Activated T-cell treated with anti-CD3 and anti-CD28 coated beads, Interleukin-2, amount 50 U/mL, for 72 hours (primary cell): ENCODE measurements at regions not wholly inside any gene's neighbourhood (a gene's known extent, or its start where the extent isn't known, plus 50 kb on each side); places are given as distances from the start of the nearest gene placed in this dataset.
A peak's percentile ranks its signal among the peaks of the same experiment; 100 is the strongest.
"Not testable (repeated sequence)": the region's sequence is repeated elsewhere in the genome, so short reads cannot be mapped to it uniquely, and the experiment has no call there.

ENCODE experiments used
- ATAC-seq, 2 donors: fragments of 150-1000 bp; cut with Tn5 transposase; replicated peaks in 1 of 2; 2 replicates each; pipeline ENCODE4 v1.10.0; 2021; ENCODE audit warnings: moderate library complexity in 2 of 2, mild to moderate bottlenecking in 1 of 2
- DNase-seq, 2 donors: peaks; one replicate each; pipeline ENCODE4 v3.0.0; 2021 to 2022; ENCODE audit warnings: mixed read lengths in 1 of 2
- H3K27ac Mint-ChIP-seq: one replicate; pipeline ENCODE4 v1.8.0; 2022; ENCODE audit warnings: mild to moderate bottlenecking, moderate library complexity, mixed read lengths
- H3K27me3 Mint-ChIP-seq: one replicate; pipeline ENCODE4 v1.8.0; 2022; ENCODE audit warnings: low read depth, mixed read lengths
- H3K36me3 Mint-ChIP-seq, 2 donors: one replicate each; pipeline ENCODE4 v1.8.0; 2022; ENCODE audit warnings: mixed read lengths in 2 of 2, mild to moderate bottlenecking in 1 of 2; ENCODE audit not compliant: insufficient read depth in 2 of 2
- H3K4me1 Mint-ChIP-seq: one replicate; pipeline ENCODE4 v1.8.0; 2022; ENCODE audit warnings: low read depth, mixed read lengths
- H3K4me3 Mint-ChIP-seq, 2 donors: one replicate each; pipeline ENCODE4 v1.8.0; 2022; ENCODE audit warnings: mild to moderate bottlenecking in 2 of 2, mixed read lengths in 2 of 2, moderate library complexity in 2 of 2
- H3K9me3 Mint-ChIP-seq, 2 donors: one replicate each; pipeline ENCODE4 v1.8.0; 2022; ENCODE audit warnings: mixed read lengths in 2 of 2

DNA sequence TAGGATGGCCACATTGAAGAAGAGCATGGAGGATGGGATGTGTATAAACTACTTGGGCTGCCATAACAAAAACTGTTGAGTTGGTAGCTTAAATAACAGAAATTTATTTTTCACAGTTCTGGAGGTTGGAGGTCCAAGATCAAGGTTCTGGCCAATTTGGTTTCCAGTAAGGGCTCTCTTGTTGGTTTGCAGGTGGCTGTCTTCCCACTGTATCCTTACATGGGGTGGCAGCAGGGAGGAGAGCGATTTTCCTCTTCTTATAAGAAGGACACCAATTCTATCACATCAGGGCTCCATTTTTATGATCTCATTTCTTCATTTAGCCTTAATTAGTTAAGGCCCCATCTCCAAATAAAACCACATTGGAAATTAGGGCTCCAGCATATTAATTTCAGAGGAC lies 465.7 kb downstream of the GADD45G start:
- Mint-ChIP-seq H3K9me3 (no peaks in the 10 kb centered on the region), H3K4me1 (no peaks in the 10 kb centered on the region), H3K27ac (no peak overlapping the region), H3K36me3 (no peaks in the 10 kb centered on the region), H3K4me3 (no peak overlapping the region), H3K27me3 (peaks cover 50% of the 10 kb centered on the region)
- DNase-seq (no peak), ATAC-seq (no peak)

GRCh38 chr9:90070931-90071660 lies 466.3 kb downstream of the GADD45G start:
- H3K36me3 Mint-ChIP-seq = no peaks in the 10 kb centered on the region
- H3K4me1 Mint-ChIP-seq = no peaks in the 10 kb centered on the region
- H3K27ac Mint-ChIP-seq = no peak overlapping the region
- H3K4me3 Mint-ChIP-seq = no peak overlapping the region
- ATAC-seq (no peak), DNase-seq (no peak)
- peaks cover 57% of the 10 kb centered on the region for H3K27me3 Mint-ChIP-seq
- H3K9me3 Mint-ChIP-seq = no peaks in the 10 kb centered on the region

GRCh38 chr9:90073186-90073945 lies 468.6 kb downstream of the GADD45G start:
- Mint-ChIP-seq H3K4me3 (no peak overlapping the region), H3K27me3 (peaks cover 73% of the 10 kb centered on the region), H3K36me3 (no peaks in the 10 kb centered on the region), H3K9me3 (no peaks in the 10 kb centered on the region), H3K4me1 (peaks cover 10% of the 10 kb centered on the region), H3K27ac (no peak overlapping the region)
- ATAC-seq = peak; percentile 83 to 87
- no peak for DNase-seq

- no peak for DNase-seq
These were observed 469.6 kb downstream of the GADD45G start for GRCh38 chr9:90074316-90074962.

GRCh38 chr9:90077598-90077997 lies 472.8 kb downstream of the GADD45G start:
- DNase-seq, ATAC-seq, H3K4me1 Mint-ChIP-seq, H3K9me3 Mint-ChIP-seq, H3K4me3 Mint-ChIP-seq, H3K36me3 Mint-ChIP-seq, H3K27ac Mint-ChIP-seq: not testable (repeated sequence)
- H3K27me3 Mint-ChIP-seq = peaks cover 53% of the 10 kb centered on the region

More at GRCh38 chr9:90074316-90074962, 469.6 kb downstream of the GADD45G start:
- peaks cover 10% of the 10 kb centered on the region for H3K4me1 Mint-ChIP-seq
- no peak overlapping the region for H3K4me3 Mint-ChIP-seq
- peak; percentile 22 to 63 for ATAC-seq
- H3K9me3 Mint-ChIP-seq = no peaks in the 10 kb centered on the region
- peaks cover 73% of the 10 kb centered on the region for H3K27me3 Mint-ChIP-seq
- no peak overlapping the region for H3K27ac Mint-ChIP-seq
- H3K36me3 Mint-ChIP-seq = no peaks in the 10 kb centered on the region

- H3K4me1 Mint-ChIP-seq = peaks cover 10% of the 10 kb centered on the region
- H3K27ac Mint-ChIP-seq = no peak overlapping the region
- H3K9me3 Mint-ChIP-seq = no peaks in the 10 kb centered on the region
- peak; percentile 25 to 44 for ATAC-seq
- peaks cover 55% of the 10 kb centered on the region for H3K27me3 Mint-ChIP-seq
- no peak for DNase-seq
- H3K4me3 Mint-ChIP-seq = no peak overlapping the region
- H3K36me3 Mint-ChIP-seq = no peaks in the 10 kb centered on the region
These were observed 474.2 kb downstream of the GADD45G start for GRCh38 chr9:90078988-90079421.

- ATAC-seq = no peak
- Mint-ChIP-seq H3K27me3 (peaks cover 9% of the 10 kb centered on the region), H3K4me3 (no peak overlapping the region), H3K27ac (no peak overlapping the region), H3K36me3 (no peaks in the 10 kb centered on the region), H3K9me3 (no peaks in the 10 kb centered on the region), H3K4me1 (no peaks in the 10 kb centered on the region)
- DNase-seq = no peak
These were observed 480.8 kb downstream of the GADD45G start for GRCh38 chr9:90085633-90086032.

- no peak overlapping the region for H3K27ac Mint-ChIP-seq
- no peaks in the 10 kb centered on the region for H3K4me1 Mint-ChIP-seq
- peaks cover 11% of the 10 kb centered on the region for H3K27me3 Mint-ChIP-seq
- H3K36me3 Mint-ChIP-seq = no peaks in the 10 kb centered on the region
- no peaks in the 10 kb centered on the region for H3K9me3 Mint-ChIP-seq
- ATAC-seq (no peak), DNase-seq (no peak)
- H3K4me3 Mint-ChIP-seq = no peak overlapping the region
These were observed 481.3 kb downstream of the GADD45G start for GRCh38 chr9:90086101-90086511.

DNA sequence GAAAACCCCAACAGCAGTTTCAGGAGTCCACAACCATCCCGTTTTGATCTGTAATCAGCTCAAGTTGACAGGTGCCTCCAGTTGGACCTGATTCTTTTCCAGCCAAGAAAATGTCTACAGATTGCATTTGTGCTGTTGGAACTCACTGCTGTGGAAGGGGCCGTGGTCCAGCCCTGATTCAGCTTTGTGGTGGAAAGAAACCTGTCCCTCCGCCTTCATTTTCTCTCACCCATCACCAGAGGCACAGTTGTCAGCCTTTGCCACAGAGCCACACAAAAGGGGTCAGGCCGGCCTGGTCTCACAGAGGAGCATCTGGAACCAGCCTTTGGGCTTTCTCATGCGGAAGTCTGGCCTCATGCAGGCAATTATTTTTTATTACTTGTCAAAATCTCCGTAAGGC lies 483.6 kb downstream of the GADD45G start:
- Mint-ChIP-seq H3K9me3 (no peaks in the 10 kb centered on the region), H3K36me3 (no peaks in the 10 kb centered on the region), H3K4me3 (no peak overlapping the region), H3K27me3 (peaks cover 14% of the 10 kb centered on the region), H3K4me1 (peaks cover 16% of the 10 kb centered on the region), H3K27ac (no peak overlapping the region)
- ATAC-seq (no peak), DNase-seq (no peak)

DNA sequence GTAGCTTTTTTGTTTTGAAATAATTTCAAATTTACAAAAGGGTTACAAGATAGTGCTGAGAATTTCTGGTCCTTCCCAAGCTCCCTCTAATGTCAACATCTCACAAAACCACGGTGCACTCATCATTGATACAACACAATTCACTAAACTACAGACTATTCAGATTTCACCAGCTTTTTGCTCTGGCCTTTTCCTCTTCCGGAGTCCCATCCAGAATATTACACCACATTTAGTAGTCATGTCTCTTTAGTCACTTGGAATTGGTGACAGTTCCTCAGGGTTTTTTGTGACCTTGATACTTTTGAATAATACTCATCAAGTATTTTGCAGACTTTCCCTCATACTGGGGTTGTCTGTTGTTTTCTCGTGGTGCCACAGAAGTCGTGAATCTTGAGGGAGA lies 484.0 kb downstream of the GADD45G start:
- Mint-ChIP-seq H3K27me3 (peaks cover 17% of the 10 kb centered on the region), H3K36me3 (no peaks in the 10 kb centered on the region), H3K4me1 (peaks cover 20% of the 10 kb centered on the region), H3K9me3 (no peaks in the 10 kb centered on the region), H3K4me3 (no peak overlapping the region), H3K27ac (no peak overlapping the region)
- DNase-seq (no peak), ATAC-seq (no peak)

- Mint-ChIP-seq H3K4me1 (peaks cover 26% of the 10 kb centered on the region), H3K4me3 (no peak overlapping the region), H3K9me3 (no peaks in the 10 kb centered on the region), H3K27ac (no peak overlapping the region), H3K27me3 (peaks cover 27% of the 10 kb centered on the region), H3K36me3 (no peaks in the 10 kb centered on the region)
- DNase-seq (no peak), ATAC-seq (no peak)
These were observed 486.2 kb downstream of the GADD45G start for GRCh38 chr9:90090997-90091396.

DNA sequence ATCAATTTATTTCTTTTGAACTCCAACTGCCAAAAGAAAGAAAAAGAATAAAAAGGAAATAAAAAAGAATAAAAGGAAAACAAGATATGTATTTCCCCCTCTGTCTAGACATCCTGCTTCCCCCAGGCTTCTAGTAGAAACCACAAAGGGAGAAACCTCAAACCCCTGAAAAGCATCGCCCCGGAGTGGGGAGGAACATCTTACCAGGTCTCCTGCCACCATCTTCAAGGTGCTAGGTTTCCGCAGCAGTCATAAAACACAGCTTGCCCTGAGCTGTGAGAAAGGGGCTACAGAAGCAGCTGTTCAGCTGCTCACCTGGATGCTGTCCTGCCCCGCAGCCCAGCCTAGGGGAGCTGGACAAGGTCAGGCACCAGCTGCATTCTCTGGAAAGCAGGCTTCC lies 487.7 kb downstream of the GADD45G start:
- ATAC-seq (peak in 1 of 2 donors; percentile 29), DNase-seq (no peak)
- no peak overlapping the region for H3K27ac Mint-ChIP-seq
- H3K9me3 Mint-ChIP-seq = no peaks in the 10 kb centered on the region
- H3K27me3 Mint-ChIP-seq = peaks cover 37% of the 10 kb centered on the region
- peaks cover 28% of the 10 kb centered on the region for H3K4me1 Mint-ChIP-seq
- peak overlapping the region in 1 of 2 donors; percentile 7 for H3K4me3 Mint-ChIP-seq
- H3K36me3 Mint-ChIP-seq = no peaks in the 10 kb centered on the region

DNA sequence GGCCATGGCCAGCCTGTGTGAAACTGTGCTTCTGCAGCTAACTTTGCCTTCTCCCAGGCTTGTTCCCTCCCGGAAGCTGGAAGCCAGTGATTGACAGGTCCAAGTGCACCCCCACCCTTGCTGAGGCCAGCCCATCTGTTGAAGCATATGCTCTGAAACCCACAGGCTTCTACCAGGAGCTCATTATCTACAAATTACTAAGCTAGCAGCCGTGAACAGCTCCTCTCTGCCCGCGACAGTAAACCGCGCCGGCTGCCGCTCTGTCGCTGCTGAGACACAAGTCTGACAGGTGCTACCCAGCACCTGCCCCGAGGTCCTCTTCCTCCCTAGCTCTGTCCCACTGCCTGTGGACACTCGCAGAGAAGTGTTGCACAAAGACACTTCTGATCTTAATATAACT lies 490.9 kb downstream of the GADD45G start:
- peak; percentile 60 to 63 for ATAC-seq
- Mint-ChIP-seq H3K27me3 (peaks cover 33% of the 10 kb centered on the region), H3K9me3 (no peaks in the 10 kb centered on the region), H3K4me3 (no peak overlapping the region), H3K4me1 (peaks cover 28% of the 10 kb centered on the region), H3K36me3 (no peaks in the 10 kb centered on the region), H3K27ac (no peak overlapping the region)
- DNase-seq = peak in 1 of 2 donors; percentile 14
